ENCODE measurements at regions not wholly inside any gene's neighbourhood (a gene's known extent, or its start where the extent isn't known, plus 50 kb on each side); places are given as distances from the start of the nearest gene placed in this dataset.

DNA sequence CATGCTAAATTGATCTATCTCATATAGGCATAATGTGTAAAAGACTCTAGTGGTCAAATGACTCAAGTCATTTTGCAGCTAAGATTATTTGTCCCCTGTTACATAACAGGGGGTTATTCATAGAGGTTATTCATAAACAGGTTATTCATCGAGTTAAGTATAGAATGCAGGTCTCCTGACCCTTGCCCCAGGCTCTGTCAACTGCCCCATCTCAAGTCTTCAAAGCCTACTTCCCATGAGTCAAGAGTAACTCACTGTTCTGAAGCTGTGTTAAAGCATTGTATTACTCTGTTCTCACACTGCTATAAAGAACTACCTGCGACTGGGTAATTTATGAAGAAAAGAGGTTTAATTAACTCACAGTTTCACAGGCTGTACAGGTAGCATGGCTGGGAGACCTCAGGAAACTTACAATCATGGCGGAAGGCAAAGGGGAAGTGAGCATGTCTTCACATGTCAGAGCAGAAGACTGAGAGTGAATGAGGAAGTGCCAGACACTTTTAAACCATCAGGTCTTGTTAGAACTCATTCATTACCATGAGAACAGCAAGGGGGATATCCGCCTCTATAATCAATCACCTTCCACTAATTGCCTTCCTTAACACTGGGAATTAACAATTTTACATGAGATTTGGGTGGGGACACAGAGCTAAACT, 226.2 kb upstream of the BLID start:
- peak; percentile 5 for DNase-seq

GRCh38 chr11:122341477-122341876, 225.5 kb upstream of the BLID start:
- DNase-seq = no peak

GRCh38 chr11:122340607-122341290, 224.7 kb upstream of the BLID start:
- DNase-seq = no peak

DNA sequence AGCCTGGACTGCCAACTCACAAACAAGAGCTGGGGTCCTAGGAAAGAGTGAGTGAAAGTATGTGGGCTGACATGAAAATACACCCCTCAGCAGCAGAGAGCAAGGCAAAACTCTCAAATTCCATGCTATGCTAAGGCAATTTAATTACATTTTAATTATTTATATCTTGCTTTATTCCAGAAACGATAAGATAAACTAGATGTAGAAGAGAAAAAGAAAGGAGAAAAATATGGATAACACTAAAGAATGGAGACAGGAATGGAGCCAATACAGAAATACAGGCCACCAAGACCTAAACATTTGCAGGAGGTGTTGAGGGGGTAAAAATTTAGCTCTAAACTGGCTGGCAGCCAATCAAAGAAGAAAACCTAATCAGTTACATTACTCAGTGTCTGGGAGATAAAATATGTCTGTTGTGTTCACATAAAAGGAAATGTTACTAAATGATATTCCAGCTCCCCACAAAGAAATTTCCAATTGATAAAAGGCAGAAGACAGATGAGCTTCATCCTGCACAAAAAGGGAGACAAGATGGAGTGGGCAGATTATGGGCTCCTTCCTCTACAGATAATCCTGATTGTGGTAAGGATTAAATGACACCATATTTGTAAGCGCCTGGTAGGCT, 223.5 kb upstream of the BLID start:
- DNase-seq = no peak

DNA sequence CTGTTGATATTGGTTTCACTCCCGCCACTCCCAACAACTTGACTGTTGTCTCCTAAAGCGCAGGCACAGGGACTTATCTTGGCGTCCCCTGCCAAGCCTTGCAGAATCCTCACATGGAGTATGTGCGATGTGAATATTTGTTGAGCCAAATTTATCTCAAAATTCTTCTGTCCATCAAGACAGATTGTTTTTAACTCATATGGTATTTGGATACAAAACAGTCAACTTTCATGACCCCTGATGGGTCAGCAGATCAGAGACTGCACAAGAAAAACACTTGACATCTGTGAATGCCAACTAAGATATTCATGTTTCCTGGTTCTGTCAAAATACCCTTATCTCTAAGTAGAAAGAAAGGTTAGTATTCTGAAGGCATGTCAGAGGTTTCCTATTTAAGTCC, 221.7 kb upstream of the BLID start:
- no peak for DNase-seq

GRCh38 chr11:122337241-122337640, 221.2 kb upstream of the BLID start:
- DNase-seq = no peak

GRCh38 chr11:122336706-122337105, 220.7 kb upstream of the BLID start:
- no peak for DNase-seq

- no peak for DNase-seq
These were observed 218.7 kb upstream of the BLID start for GRCh38 chr11:122334546-122335339.

- no peak for DNase-seq
These were observed 217.5 kb upstream of the BLID start for GRCh38 chr11:122333467-122333866.

DNA sequence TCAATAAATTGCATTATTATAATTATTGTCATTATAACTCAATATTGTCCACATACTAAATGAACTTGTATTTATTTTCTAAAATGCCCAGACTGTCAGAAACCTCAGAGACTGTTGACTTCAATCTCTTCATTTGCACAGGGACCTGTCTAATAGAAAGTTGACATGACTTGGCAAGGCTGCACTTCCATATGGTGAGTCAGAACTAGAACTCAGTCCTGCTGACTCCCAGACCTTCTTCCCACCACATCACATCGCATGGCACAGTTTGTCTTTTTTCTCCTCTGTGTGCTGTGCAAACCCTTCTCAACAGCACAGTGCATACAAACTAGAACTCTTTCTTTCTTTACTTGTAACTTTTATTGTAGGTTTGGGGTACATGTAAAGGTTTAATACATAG, 215.1 kb upstream of the BLID start:
- no peak for DNase-seq

DNA sequence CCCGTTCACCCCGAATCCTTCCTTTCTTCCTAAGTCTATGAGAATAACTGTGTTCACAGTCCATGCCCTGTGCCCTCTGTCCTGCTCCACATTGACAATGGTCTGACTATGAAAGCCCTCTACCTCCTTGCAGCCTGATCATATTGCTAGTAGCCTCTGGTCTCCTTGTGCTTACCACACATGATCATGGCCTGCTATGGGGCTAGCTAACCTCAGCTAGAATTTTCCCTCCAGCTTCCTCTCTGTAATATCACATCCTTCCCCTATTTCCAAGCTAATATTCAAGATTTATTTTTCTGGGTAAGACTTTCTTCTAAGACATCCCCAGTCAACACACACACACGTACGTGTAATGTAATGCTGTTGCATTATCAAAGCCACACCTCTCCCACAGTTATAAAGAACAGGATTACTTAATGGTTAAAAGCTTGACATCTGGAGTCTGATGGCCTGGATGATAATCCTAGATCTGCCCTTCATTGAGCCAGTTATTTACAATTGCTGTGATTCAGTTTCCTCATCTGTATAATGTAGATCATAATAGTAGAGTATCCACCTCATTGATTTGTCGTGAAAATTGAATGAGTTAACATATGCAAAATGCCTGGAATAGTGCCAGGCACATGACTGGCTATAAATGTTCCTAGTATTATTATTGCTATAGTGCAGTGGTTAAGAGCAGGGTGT, 214.4 kb upstream of the BLID start:
- DNase-seq = no peak

DNA sequence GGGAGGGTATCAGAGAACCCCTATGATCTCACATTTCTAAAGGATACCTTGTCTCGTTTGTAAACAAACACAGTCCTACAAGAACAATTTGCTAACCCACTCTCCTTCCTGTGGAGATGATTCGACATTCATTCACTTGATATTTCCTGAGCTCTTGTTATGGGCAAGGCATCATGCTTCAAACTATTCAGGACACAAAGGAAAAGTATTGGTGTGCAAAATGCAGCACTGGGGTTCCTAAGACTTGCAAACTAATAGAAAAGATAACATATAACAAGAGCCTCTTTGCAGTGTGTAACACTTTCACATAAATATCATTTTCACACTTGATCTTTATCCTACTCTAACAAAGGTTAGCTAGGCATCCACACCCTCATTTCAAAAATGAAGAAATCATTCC, 211.5 kb upstream of the BLID start:
- no peak for DNase-seq

DNA sequence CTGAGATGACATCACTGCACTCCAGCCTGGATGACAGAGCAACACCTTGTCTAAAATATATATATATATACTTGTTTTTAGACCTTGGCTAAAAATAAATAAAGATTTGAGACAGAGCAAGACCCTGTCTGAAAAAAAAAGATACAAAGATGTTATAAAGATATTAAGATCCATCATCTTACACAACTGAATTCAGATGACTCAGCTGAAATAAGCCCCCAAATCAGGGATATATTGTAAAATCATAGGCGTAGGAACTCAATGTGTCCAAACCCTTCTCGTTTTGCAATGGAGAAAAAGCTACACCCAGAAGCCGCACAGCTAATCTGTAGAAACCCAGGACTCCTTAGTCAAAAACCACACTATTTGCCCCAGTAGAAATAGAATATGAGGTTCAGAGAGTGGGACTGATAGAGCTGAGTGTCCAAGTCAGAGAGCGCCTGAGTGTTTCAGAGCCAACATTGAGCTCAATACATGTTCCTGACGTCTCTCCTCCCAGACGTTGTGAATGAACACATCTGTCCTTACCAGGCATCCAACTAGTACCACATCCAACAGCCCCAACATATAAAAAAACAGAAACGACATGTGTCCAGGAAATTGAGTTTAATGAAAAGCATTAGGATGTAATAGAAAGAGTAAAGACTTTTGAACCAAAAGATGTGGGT, 207.9 kb upstream of the BLID start:
- no peak for DNase-seq

DNA sequence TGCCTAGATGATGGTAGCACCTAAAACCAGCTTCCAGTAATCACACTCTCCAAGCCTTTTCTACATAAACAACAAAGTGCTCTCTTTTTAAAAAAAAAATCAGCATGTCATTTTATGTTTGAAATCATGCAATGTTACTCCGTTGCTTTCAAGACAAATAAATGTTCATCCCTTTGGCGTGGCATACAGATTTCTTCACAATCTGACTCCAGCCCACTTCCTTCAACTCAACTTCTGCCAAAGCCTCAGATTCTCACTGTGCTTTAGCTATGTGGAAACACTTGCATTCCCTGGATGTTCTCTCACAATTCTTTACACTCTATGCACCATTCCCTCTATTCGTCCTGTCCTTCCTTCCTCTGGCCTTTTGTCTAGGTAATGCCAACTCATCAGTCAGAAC, 206.3 kb upstream of the BLID start:
- no peak for DNase-seq

DNA sequence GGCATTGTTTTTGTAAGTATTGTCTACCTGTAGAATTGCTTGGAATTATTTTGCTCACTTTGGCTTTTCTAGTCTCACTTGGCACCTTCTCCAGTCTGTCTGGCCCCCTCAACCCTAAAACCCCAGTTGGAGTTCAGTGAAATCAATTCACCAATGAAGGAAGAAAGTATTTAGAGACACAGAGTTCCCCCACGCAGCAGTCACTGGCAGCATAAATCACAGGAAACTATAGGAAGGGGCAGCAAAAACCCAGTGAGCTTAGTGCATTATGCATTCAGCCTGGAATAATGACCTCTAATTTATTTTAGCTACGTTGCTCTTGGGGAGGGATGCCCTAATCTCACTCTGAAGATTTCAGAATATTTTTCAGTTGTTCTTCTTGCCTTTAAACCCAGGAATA, 204.7 kb upstream of the BLID start:
- no peak for DNase-seq

DNA sequence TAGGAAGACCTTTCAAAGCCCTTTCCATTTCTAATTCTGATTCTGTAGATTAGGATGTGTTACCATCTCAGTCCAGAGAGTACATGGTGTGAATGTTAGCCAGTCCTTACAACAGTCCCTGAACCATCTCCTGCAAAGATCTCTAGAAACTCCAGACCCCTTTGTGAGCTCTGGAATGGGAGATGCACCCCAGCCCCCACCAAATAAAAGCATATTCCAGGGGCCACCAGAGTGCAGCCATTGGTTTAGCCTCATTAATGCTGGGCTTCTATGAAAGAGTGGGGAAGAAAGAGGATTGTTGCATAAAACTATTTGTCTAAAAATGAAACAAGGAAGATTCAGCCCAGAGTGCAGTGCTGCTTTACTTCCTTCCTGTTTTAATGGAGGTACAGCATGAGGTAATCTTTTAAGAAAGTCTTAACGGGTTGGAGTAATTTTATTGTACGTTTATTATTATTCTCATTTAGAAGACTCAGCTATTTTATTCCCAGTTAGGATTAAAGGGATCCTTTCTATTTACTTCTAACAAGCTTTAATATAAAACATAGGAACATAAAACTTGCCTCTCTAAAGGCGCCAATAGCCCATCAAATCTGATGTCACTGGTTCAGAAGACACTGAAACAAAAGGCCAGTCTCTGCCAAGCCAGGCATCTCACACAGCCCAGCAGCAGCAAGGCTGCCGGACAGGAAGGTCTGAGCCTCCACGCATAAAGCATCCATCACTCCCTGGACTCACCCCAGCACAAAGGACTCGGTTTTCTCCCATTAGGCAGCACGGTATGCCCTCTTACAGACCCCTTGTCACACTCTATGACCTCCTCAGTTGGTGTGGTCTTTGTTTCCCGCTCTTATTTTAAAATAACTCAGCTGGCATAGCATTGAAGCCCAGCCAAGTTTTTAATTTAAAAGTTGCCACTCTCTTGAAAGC, 203.9 kb upstream of the BLID start:
- DNase-seq = peak; percentile 14 to 27

GRCh38 chr11:122319085-122319484, 203.1 kb upstream of the BLID start:
- no peak for DNase-seq

DNA sequence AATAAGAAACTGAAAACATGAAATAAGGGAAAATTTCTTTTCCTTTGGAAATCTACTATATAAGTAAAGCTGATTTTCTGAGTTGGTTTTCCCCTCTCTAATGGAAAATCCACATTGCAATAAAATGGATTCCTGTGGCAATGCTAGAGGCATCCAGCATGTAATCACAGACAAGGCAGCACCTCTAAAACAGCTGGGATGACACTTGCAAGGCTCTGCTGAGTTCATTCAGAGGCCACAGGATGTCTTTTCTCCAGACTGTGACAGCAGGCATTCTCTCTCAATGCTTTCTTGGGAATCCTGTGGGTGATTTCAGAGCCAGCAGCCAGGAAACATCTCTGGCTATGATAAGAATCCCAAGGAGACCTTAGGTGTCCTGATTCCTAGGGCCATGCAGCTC, 201.3 kb upstream of the BLID start:
- no peak for DNase-seq

GRCh38 chr11:122313581-122313980, 197.6 kb upstream of the BLID start:
- no peak for DNase-seq

- DNase-seq = no peak
These were observed 195.3 kb upstream of the BLID start for GRCh38 chr11:122311216-122311755.

GRCh38 chr11:122310766-122311165, 194.8 kb upstream of the BLID start:
- no peak for DNase-seq

Measured in Kasumi-1 (cell line).